ENCODE measurements at regions not wholly inside any gene's neighbourhood (a gene's known extent, or its start where the extent isn't known, plus 50 kb on each side); places are given as distances from the start of the nearest gene placed in this dataset.

DNA sequence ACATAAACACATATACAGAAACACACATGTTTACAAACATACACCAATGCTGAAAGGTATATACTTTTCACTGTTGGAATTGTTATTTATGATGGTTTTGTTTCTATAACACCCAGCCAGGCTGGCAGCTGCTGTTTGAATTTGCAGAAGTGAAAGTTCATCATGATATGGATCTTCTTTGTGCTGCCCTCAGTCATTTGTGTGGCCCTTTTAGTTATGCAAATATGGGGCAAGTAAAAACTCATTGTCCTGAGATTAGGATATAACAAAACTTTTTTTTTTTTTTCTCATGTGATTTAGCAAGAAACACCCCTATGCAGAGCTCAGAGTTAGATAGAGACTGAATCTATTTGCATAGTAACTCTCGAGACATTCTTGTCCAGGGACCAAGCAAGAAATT, 714.1 kb downstream of the KCNJ3 start:
- no peak for DNase-seq (ENCODE audit: low read depth in 2 of 2)

DNA sequence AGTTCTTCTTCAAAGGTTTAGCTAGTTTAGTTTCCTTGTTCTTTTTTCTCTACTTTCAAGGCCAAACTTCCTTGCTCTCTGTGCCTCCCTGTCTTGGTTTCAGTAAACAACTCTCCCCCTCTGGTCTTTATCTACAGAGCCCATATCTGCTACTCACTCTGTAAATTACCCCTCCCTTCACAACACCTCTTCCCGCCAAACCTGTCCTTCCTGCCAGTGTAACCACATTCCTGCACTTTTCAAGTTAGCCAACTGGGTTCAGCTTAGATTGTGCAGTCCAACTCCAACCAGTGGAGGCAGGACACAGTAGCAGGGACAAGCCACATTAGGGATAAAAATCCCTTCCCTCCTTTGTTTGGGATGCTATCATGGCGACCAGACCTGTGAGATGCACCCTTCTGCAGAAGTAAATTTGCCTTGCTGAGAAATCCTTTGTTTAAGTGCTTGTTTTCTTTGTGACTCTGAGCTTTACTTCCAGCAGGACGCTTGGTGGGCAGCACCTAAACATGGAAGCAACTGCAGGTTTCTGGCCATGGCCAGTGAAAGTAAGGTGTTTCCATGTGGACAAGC, 706.0 kb downstream of the KCNJ3 start:
- no peak for DNase-seq (ENCODE audit: low read depth in 2 of 2)

DNA sequence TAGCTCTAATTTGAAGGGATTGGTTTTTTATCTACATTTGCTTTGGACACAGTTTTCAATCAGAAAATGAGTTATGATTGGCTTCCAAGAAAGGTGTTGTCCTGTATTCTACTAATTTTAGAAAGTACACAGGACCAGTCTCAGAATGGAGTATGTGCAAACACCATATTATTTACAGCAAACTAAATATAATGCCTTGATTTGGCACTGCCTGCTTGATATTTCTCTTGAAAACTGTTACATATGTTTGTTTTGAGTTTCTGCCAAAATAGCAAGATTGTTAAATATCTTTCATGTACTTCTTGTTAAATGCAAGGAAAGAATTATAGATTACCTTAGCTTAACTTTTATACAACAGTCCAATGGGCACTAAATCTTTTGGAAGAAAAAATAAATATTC, 694.9 kb downstream of the KCNJ3 start:
- no peak for DNase-seq (ENCODE audit: low read depth in 2 of 2)

DNA sequence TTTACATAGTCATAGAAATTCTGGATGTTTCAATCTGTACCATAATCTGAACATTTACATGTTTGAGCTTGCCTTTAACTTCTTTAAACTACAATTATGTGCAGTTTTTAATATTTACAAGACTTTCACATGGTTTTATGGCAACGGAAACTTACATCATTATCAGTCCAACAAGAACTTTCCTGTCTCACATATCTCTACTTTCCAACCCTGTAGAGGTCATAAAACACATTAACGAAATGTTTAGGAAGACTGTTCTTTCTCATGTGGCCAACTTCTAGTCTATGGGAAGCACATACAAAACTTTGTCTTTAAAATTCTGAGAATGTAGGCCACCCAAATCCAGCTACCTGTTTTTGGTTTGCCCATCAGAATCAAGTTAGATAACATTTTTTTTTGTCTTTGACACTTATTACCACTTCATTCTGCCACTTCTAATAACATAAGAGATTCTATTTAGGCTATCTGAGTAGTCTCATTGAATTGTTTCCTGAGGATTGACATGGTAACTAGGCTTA, 693.2 kb downstream of the KCNJ3 start:
- no peak for DNase-seq (ENCODE audit: low read depth in 2 of 2)

DNA sequence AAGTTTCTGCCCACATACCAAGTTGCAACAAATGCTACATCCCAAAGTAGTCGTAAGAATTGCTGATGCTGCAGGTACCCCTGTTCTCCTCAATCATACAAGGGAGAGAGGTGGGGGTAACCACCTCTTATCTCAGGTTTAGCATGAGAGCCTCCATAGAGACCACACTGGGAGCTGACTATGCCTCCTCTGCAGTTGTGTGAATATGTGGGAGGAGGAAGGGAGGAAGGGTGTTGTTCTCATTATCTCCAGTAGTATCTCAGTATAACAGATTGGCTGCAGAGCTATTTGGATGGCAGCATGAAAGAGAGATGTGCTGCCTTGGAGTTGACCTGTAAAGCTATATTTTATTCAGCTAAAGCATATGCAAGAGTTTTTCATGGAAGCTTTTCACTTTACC, 690.7 kb downstream of the KCNJ3 start:
- no peak for DNase-seq (ENCODE audit: low read depth in 2 of 2)

DNA sequence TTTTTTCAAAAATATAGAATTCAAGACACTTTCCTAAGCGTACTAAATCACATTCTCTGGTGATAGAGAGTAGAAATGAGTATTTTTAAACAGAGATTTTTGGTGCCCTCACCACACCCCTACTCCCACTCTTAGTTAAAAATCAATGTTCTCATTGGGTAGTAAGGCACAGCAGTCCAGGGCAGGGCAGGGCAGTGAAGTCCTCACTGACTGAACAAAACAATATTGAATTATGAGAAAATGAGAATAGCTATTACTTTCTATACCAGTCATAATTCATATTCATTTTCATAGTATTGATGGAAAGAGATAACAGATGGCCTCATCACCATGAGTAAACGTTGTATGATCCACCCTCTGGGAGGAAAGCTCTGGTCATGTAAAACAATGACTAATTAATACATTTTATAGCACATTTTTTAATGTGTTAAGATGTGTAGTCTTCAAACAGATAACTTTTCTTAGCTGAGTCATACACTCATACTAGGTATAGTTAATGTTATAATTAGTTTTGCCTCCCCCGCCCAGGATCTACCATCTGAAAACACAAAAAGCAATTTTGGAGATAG, 686.1 kb downstream of the KCNJ3 start:
- no peak for DNase-seq (ENCODE audit: low read depth in 2 of 2)

DNA sequence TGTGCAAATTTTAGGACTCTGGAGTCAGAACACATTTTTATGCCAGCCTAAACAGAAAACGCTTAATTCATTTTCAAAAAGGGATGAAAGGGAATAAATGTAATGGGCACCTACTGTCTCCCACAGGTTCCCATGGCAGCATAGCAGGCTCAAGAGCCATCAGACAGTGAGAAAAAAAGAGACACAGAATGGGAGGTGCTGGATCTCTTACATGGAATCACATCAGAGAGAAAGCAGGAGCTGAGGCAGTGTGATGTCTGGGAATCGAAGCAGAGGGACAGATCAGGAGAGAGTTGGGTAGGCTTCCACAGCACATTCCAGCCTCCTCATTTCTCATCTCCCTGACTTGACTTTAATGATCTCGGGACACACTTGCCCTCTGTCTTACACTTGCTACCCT, 684.3 kb downstream of the KCNJ3 start:
- DNase-seq (ENCODE audit: low read depth in 2 of 2) = no peak

DNA sequence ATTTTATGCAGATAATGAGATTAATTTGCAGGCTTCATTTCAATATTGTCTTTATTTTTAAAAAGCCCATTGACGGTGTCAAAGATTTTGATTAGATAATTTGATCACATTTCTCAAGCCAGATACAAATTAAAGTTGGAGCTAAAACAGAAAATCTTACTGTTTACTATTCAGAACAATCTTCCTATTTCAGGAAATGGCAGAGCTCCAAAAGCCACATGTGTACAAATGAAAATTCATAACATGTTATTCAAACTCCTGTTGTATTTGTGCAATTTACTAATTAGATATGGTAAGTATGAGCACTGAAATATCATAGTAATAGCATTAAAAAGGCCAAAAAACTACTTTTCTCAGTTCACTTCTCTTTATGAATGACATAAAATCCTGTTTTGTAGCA, 682.9 kb downstream of the KCNJ3 start:
- no peak for DNase-seq (ENCODE audit: low read depth in 2 of 2)

DNA sequence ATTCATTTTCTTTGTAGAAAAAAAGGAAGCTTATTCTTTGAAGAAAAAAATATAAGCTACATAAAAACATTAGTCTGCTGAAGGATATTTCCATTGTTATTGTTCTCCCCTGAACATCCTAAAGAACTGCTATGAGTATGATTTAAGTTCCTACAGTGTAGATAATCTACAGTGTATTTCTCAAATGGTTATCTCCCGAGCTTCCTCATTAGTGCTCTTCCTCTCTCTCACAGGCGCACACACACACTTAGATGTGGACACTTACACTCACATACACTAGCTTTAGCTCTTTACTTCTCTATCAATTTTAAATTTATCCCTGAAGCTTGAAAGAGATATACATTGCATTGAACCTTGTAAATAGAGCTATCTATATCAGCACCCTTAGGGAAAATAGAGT, 681.0 kb downstream of the KCNJ3 start:
- no peak for DNase-seq (ENCODE audit: low read depth in 2 of 2)

DNA sequence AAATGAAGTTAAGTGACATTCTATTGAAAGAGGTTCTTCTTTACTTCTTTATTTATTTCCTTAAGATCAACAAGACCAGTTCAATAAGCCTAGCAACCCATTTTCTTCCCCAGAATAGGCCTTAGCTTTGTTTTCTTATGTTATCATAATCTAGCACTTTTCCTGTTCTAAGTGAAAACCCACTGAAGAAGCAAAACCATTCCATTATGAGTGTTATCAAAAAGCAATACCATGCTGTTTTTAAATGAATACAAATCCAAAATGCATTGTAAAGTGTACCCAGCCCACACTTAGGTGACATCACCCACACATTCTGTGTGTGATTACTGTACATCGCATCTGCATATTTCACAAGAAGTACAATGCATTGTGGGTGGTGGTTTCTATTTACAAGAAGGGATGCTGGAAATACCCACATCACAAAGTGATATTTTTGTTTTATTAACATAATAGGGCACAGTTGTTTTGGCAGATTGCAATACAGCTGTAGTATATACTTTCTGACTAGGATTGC, 679.5 kb downstream of the KCNJ3 start:
- DNase-seq (ENCODE audit: low read depth in 2 of 2) = peak in 1 of 2 donors; percentile 3

DNA sequence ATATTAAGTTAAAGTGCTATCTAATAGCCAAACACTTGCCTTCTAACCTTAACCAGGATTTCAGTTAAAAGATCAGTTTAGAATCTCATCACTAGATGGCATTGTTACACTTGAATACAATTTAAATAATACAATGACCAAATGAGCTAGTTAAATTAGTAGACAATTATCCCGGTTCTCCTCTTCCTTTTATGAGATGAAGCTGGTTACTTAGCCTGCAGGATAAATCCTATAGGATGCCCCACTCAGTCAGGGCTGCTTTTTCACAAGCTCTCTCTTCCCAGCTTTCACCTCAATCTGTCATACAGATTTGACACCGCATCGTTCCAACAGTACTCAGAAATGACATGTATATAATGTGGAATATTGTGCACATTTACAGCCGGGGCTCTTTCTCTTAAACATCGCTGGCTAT, 678.8 kb downstream of the KCNJ3 start:
- DNase-seq (ENCODE audit: low read depth in 2 of 2) = peak in 1 of 2 donors; percentile 22

DNA sequence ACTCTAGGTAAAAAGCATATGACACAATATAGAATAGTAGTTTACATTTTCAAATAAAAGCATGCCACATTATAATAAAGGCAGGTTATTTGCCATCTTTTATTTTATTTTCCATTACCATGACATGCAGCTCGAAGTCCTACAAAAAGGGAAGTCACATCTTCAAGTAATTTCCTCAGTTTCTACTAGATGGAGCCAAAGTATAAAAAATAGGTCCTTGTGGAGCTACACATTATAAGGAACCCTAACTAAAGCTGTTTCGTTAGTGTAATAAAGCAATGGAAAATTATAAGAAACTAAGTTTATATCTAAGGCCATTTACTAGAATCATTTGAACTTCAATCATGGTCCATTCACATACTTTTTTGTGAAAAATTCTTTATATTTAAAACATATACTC, 674.5 kb downstream of the KCNJ3 start:
- peak in 1 of 2 donors; percentile 10 for DNase-seq (ENCODE audit: low read depth in 2 of 2)

DNA sequence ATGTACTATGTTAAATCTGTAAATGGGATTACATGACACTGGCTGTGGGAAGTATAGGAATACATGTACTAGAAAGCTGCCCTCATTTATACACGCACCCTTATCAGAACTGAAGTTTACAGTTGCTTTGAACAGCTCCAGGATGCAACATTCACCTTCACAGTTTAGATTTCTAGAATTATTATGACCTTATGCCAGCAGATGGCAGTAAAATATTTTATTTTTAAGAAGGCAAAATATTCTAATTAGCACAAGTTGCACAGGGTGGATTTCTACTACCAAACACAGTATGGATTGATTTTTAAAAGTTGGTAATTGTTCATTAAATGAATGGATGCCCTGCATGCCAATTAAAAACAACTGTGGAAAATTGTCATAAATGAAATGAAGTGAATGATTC, 670.4 kb downstream of the KCNJ3 start:
- DNase-seq (ENCODE audit: low read depth in 2 of 2) = peak in 1 of 2 donors; percentile 2

DNA sequence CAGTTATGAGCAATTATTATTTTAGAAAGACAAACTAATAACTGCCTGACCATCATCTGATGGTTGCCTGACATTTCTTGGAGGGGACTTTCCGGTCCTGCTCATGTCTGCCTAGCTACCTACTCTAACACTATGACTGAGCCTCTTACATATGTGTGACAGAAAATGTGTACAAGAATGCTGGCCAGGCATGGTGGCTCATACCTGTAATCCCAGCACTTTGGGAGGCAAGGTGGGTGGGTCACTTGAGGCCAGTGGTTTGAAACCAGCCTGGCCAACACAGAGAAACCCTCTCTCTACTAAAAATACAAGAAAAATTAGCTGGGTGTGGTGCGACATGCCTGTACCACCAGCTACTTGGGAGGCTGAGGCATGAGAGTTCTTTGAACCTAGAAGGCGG, 666.3 kb downstream of the KCNJ3 start:
- no peak for DNase-seq (ENCODE audit: low read depth in 2 of 2)

DNA sequence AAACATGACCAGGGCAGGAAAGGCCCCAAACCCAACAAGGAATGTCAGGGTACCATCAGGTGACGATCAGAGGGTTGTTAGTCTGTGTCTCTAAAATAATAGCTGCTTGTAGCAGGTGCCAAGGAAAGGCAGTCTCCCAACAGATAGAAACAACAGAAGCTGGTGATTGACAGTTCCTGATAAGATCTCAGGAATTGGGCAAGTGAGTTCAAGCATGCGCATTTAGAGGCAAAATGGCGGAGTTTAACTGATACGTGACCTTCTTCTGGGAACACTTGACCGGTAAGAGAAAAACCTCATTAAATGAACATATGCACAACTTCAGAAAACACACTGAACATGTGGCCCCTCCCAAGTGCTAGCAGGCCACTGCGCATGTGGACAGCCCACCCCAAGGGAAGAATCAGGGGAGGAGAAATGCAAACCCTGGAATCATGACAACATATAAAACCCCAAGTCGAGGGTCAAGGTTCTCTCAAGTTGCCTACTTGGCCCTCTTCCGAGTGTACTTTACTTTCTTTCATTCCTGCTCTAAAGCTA, 664.9 kb downstream of the KCNJ3 start:
- no peak for DNase-seq (ENCODE audit: low read depth in 2 of 2)

DNA sequence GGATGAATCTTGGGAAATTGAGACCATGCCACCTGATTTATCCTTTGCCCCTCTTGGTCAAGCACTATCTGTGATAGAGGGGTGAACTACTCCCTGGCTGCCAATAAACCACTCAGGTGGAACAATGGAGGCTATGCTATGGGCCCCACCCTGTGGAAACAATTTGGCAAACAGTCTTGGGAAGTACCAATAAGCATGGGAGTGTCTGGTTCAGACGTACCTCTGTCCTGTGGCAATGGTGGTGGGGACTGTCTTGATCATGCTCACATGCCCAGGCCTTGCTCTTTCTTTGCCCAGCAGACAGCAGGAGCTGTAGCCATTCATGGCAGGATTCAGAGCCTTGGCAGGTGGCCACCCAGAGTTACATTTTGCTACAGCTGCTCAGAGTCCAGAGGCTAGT, 658.7 kb downstream of the KCNJ3 start:
- no peak for DNase-seq (ENCODE audit: low read depth in 2 of 2)

DNA sequence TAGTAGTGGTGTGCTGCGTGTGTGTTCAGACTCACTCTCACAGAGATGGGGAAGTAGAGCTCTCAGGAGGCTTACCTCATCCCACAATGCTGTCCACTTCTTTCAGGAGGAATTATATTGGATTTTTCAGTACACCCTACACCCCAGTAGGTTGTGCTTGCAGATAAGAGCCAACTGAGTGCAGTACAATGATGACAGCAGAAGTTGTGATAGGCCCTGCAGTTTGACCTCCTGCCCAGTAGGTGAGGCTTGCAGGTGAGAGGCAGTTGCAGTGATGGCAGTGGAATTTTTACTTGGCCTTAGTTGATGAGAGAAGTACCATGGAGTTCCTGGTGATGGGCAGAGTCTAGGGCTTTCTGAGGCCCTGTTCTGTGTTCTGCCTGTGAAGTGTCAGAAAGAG, 657.8 kb downstream of the KCNJ3 start:
- DNase-seq (ENCODE audit: low read depth in 2 of 2) = no peak

DNA sequence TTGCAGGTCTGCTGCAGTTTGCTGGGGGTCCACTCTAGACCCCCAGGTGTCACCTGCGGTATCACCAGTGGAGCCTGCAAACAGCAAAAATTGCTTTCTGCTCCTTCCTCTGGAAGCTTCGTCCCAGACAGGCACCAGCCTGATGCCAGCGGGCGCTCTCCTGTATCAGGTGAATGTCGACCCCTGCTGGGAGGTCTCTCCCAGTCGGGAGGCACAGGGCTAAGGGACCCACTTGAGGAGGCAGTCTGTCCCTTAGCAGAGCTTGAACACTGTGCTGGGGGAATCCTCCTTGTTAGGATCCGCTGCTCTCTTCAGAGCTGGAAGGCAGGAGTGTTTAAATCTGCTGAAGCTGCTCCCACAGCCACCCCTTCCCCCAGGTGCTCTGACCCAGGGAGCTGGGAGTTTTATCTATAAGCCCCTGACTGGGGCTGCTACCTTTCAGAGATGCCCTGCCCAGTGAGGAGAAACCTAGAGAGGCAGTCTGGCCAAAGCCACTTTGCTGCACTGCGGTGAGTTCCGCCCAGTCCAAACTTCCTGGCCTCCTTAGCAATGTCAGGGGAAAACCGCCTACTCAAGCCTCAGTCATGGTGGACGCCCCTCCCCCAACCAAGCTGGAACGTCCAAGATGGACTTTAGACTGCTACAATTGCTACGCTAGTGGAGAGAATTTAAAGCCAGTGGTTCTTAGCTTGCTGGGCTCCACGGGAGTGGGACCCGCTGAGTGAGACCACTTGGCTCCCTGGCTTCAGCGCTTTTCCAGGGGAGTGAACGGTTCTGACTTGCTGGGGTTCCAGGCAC, 652.5 kb downstream of the KCNJ3 start:
- no peak for DNase-seq (ENCODE audit: low read depth in 2 of 2)

DNA sequence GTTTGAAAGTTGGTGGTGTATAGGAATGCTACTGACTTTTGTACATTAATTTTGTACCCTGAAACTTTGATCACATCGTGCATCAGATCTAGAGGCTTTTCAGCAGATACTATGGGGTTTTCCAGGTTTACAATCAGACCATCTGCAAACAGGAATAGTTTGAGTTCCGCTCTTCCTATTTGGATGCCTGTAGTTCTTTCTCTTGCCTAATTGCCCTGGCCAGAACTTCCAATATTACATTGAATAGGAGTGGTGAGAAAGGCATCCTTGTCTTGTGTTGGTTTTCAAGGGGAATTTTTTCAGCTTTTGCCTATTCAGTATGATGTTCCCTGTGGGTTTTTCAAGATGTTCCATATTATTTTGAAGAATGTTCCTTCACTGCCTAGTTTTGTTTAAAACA, 633.5 kb downstream of the KCNJ3 start:
- no peak for DNase-seq (ENCODE audit: low read depth in 2 of 2)

DNA sequence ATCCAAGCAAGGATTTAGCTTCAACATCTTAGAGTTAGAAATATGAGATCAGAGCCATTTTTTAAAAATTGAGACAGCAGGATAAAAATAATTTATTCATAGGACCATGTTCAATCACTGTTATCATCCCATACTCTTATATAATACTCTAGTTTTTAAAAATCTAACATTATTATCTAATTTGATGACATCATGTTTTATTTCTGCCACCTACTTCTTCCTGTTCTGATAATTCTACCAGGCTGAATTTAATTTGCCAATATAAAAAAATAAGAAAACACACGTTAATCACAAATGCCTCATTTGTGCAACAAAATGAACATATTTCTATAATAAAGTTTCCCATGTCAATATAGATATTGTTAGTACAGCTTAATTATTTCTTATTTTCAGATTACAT, 621.7 kb downstream of the KCNJ3 start:
- DNase-seq (ENCODE audit: low read depth in 2 of 2) = no peak

DNA sequence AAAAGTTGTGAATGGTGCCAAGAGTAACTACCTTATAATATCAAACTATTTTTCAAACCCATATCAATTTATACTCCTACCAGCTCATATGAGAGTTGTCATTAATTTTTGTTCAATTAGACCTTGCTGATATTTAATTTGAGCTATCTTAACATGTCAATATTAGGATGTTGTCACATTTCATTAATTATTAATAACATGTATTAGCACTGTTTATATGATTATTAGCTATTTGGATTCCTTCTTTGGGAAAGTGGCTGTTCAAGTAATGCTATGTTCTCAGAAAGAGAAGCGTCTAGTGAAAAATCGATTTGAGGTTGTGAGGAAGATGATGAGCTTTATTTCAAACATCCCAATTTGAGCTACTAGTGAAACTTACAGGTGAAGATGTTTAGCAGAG, 620.2 kb downstream of the KCNJ3 start:
- DNase-seq (ENCODE audit: low read depth in 2 of 2) = no peak

DNA sequence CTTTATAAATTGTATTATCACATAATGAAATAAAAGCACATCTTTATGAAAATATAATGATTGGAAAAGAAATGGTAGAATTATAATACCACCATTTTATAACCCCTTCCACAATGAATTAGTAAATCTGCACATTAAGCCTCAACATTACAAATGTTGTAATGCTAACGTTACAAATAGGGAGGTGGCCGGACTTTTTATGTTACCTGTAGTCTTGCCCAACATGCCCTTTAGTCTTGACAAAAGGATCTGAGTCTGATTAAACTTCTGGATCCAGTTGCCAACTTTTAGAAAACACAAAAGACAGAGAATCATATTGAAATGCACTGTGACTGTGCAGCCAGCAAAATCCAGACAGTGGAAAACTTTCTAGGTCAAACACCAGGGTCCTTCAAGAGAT, 617.3 kb downstream of the KCNJ3 start:
- no peak for DNase-seq (ENCODE audit: low read depth in 2 of 2)

Data from dermis microvascular lymphatic vessel endothelial cell (primary cell).